Fibroblast of villous mesenchyme (primary cell): ENCODE measurements at regions not wholly inside any gene's neighbourhood (a gene's known extent, or its start where the extent isn't known, plus 50 kb on each side); places are given as distances from the start of the nearest gene placed in this dataset.

ENCODE experiments used
- DNase-seq: peaks from one replicate; pipeline ENCODE4 v3.0.0-alpha.2; 2010; ENCODE audit warnings: low read depth
- H3K4me3 ChIP-seq: 2 replicates; pipeline ENCODE4 v1.5.1; 2011; ENCODE audit warnings: low read depth, mild to moderate bottlenecking, low read length
- TF ChIP-seq, protein P1 (sequence below): IDR thresholded peaks from 2 replicates; pipeline ENCODE4 v1.5.1; 2012; ENCODE audit warnings: low read depth, mild to moderate bottlenecking, low read length; ENCODE audit not compliant: insufficient read depth

DNA sequence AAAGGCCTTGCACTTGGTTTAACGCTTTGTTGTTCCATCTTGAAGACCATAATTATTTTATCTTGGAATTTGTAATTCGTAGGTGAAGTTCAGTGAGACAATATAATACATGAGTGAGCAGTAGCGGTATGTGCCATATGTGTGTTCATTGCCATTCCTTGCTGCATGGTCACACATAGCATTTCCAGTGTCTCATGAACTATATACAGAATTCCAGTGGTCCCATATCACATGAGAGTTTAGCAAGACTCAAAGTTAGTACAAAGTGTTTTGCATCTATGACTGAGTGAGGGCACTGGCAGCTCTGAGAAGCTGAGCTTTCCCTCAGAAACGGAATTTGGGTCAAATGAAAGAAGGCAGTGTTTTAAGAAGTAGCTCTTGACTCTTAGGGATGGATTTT, 359.8 kb downstream of the FOXG1 start:
- H3K4me3 ChIP-seq: no peak overlapping the region
- DNase-seq: no peak
- TF ChIP-seq, protein P1, sequence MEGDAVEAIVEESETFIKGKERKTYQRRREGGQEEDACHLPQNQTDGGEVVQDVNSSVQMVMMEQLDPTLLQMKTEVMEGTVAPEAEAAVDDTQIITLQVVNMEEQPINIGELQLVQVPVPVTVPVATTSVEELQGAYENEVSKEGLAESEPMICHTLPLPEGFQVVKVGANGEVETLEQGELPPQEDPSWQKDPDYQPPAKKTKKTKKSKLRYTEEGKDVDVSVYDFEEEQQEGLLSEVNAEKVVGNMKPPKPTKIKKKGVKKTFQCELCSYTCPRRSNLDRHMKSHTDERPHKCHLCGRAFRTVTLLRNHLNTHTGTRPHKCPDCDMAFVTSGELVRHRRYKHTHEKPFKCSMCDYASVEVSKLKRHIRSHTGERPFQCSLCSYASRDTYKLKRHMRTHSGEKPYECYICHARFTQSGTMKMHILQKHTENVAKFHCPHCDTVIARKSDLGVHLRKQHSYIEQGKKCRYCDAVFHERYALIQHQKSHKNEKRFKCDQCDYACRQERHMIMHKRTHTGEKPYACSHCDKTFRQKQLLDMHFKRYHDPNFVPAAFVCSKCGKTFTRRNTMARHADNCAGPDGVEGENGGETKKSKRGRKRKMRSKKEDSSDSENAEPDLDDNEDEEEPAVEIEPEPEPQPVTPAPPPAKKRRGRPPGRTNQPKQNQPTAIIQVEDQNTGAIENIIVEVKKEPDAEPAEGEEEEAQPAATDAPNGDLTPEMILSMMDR: no peak

DNA sequence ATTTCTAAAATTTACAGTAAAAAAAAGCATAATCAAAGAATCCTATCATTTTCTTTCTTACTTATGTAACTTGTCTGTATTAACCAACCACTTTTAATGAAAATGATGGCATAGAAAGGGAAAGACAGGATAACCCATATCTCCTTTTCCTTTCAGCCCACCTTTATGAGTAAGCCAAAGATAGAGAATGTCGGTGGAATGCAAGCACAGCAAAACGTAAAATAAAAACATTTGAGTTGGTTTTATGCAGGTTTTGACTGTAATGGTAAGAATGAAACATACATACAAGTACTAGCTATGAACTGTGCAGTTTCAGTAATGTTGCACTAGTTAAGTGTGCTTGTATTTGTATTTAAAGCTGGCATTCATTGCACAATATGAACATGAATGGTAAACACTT, 360.3 kb downstream of the FOXG1 start:
- TF ChIP-seq, protein P1: no peak
- no peak overlapping the region for H3K4me3 ChIP-seq

DNA sequence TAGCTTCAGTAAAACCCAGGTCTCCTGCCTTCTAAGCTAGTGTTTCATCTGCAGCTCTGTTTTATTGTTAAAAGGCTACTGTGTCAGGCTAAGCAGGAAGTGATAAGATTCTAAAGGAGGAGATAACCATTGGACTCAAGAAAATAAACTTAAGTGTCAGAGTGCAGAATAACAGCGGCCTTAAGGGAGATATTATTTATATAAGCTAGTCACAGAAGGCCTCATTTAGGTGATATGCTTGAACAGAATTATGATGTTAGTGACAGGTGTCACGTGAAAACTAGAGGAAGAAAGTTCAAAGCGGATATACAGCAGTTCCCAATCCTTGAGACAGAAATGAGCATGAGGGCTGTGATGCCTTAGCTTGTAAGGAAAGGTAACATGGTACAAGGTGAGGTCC, 373.4 kb downstream of the FOXG1 start:
- no peak for DNase-seq
- TF ChIP-seq, protein P1: no peak
- no peak overlapping the region for H3K4me3 ChIP-seq

More for the DNA sequence above, 360.3 kb downstream of the FOXG1 start:
- DNase-seq: no peak

DNA sequence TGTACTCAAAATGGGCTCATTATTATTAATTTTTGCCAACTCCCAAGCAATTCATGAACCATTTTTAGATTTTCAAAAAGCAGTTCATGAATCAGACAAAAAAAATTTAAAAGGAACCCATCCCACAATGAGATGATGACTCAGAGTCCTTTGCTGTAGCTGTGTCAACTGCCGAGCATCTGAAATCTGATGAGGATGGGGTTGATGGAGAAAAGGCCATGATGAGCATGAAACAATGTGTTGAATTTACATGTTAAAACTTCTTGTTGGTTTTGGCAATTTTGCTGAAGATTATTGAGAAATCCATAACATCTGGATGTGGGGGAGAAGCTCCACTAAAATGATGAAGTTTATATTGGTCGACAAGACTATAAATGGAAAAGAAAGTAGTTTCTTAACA, 378.0 kb downstream of the FOXG1 start:
- TF ChIP-seq, protein P1: no peak
- no peak overlapping the region for H3K4me3 ChIP-seq

DNA sequence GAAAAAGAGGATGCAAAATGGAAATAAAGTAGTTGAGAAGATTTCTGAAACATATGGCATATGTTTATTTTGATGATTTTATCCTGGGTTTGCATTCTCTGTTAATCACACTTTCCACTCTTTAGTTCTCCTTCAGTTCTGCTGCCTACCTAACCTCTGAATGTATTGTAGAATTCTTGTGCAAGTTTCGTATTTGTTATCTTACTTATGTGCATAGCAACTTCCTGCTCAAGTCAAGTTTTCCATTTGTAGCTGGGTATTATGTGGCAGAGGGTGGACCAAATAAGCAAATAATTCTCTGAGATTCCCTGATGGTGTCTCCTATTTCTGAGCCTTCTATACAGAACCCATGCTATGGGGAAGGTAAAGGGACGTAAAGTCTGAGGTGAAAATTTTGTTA, 381.6 kb downstream of the FOXG1 start:
- no peak overlapping the region for H3K4me3 ChIP-seq
- no peak for DNase-seq
- TF ChIP-seq, protein P1: no peak

More for the DNA sequence above, 378.0 kb downstream of the FOXG1 start:
- DNase-seq: peak; percentile 90

DNA sequence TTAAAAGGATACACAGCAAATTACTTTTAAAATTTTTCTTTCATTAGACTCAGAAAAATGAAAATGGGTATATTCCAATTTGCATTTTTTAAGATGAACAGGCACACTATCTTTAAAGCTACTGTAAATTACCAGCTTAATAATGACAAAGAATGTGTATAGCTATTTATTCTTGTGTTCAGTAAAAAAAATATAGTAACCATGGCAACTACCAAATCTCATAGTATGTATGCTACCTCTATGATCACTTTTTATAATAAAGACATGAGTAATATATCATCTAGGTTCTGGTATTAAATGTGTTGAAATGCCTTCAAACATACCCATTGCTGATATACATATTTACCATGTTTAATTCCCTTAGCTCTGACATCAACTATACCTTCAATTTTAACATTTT, 383.2 kb downstream of the FOXG1 start:
- TF ChIP-seq, protein P1: no peak
- no peak overlapping the region for H3K4me3 ChIP-seq
- DNase-seq: no peak

DNA sequence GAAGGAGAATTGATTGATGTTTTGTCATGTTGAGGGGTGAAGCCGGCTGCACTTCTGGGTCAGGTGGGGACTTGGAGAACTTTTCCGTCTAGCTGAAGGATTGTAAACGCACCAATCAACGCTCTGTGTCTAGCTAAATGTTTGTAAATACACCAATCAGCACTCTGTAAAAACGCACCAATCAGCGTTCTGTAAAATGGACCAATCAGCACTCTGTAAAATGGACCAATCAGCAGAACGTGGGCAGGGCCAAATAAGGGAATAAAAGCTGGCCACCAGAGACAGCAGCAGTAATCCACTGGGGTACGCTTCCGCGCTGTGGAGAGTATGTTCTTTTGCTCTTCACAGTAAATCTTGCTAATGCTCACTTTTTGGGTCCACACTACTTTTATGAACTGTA, 384.1 kb downstream of the FOXG1 start:
- TF ChIP-seq, protein P1: no peak
- no peak overlapping the region for H3K4me3 ChIP-seq

More for the DNA sequence above, 384.1 kb downstream of the FOXG1 start:
- DNase-seq: no peak
